Gastrocnemius medialis (tissue), 4 donors: ENCODE measurements at regions not wholly inside any gene's neighbourhood (a gene's known extent, or its start where the extent isn't known, plus 50 kb on each side); places are given as distances from the start of the nearest gene placed in this dataset.

Experiments
- ATAC-seq, 2 donors: fragments of 150-250 bp; one replicate each; pipeline ENCODE4 v1.9.1; 2016
- DNase-seq, 2 donors: peaks; one replicate each; pipeline ENCODE4 v3.0.0-alpha.2; 2019
- H3K27ac ChIP-seq, 4 donors: fragments of 200-600 bp; sonication (generic); 1 replicate in 1 of 4; 2 replicates in 3 of 4; pipeline ENCODE4 v1.5.1; 2016 to 2018; ENCODE audit warnings: mild to moderate bottlenecking in 2 of 4, moderate library complexity in 1 of 4
- H3K27me3 ChIP-seq, 3 donors: fragments of 200-600 bp; sonication (generic) in 2 of 3; 1 replicate in 1 of 3; 2 replicates in 2 of 3; pipeline versions ENCODE4 v1.5.1 to v1.6.0; 2016 to 2019; ENCODE audit warnings: mild to moderate bottlenecking in 1 of 3, moderate library complexity in 1 of 3
- H3K36me3 ChIP-seq, 2 donors: fragments of 200-600 bp; sonication (generic) in 1 of 2; one replicate each; pipeline ENCODE4 v1.5.1; 2017 to 2018
- H3K4me1 ChIP-seq, 2 donors: fragments of 200-600 bp; sonication (generic) in 1 of 2; one replicate each; pipeline ENCODE4 v1.5.1; 2016 to 2017; ENCODE audit warnings: mild to moderate bottlenecking in 2 of 2
- H3K4me3 ChIP-seq, 4 donors: fragments of 200-600 bp; sonication (generic) in 3 of 4; 1 replicate in 1 of 4; 2 replicates in 3 of 4; pipeline ENCODE4 v1.5.1; 2016 to 2019; ENCODE audit warnings: mild to moderate bottlenecking in 2 of 4
- H3K9me3 ChIP-seq, 3 donors: fragments of 200-600 bp; sonication (generic) in 2 of 3; 1 replicate in 1 of 3; 2 replicates in 2 of 3; pipeline ENCODE4 v1.5.1; 2016 to 2019
- POLR2A ChIP-seq, 2 donors: fragments of 450-650 bp; IDR thresholded peaks; one replicate each; pipeline ENCODE4 v1.6.1; 2017; ENCODE audit warnings: antibody characterized with exemption in 2 of 2, mild to moderate bottlenecking in 2 of 2, moderate library complexity in 2 of 2
- in situ Hi-C, 4 donors: fragments of 200-750 bp; cut with MboI; loops; one replicate each; pipeline versions ENCODE4 v1.15.0 to v1.8.0; 2017; ENCODE audit warnings: low sequenced_read_pairs in 4 of 4
- intact Hi-C: fragments of 100-400 bp; cut with DNase I; formaldehyde crosslinking; loops from one replicate; pipeline ENCODE4 v1.15.1; 2023; ENCODE audit warnings: low total_unique reads
- TF ChIP-seq, protein P1 (sequence below), 5 experiments: fragments of 450-650 bp in 3 of 5; fragments of 200-600 bp in 2 of 5; sonication (generic) in 2 of 5; IDR thresholded peaks in 4 of 5; conservative IDR thresholded peaks in 1 of 5; 1 replicate in 4 of 5; 2 replicates in 1 of 5; pipeline ENCODE4 v1.5.1; 2016 to 2019; ENCODE audit warnings: antibody characterized with exemption in 5 of 5, mild to moderate bottlenecking in 3 of 5, moderate library complexity in 3 of 5

GRCh38 chr2:82314836-82315472 lies 2010.4 kb upstream of the LRRTM1 start:
- no peaks in the 10 kb centered on the region for H3K9me3 ChIP-seq
- intact Hi-C loops, result no loop called here
- H3K4me3 ChIP-seq, result no peak overlapping the region
- ATAC-seq, result no peak
- in situ Hi-C loops, result no loop called here
- H3K27ac ChIP-seq, result no peak overlapping the region
- no peaks in the 10 kb centered on the region for H3K36me3 ChIP-seq
- no peaks in the 10 kb centered on the region for H3K4me1 ChIP-seq
- no peaks in the 10 kb centered on the region for H3K27me3 ChIP-seq
- TF ChIP-seq, protein P1, sequence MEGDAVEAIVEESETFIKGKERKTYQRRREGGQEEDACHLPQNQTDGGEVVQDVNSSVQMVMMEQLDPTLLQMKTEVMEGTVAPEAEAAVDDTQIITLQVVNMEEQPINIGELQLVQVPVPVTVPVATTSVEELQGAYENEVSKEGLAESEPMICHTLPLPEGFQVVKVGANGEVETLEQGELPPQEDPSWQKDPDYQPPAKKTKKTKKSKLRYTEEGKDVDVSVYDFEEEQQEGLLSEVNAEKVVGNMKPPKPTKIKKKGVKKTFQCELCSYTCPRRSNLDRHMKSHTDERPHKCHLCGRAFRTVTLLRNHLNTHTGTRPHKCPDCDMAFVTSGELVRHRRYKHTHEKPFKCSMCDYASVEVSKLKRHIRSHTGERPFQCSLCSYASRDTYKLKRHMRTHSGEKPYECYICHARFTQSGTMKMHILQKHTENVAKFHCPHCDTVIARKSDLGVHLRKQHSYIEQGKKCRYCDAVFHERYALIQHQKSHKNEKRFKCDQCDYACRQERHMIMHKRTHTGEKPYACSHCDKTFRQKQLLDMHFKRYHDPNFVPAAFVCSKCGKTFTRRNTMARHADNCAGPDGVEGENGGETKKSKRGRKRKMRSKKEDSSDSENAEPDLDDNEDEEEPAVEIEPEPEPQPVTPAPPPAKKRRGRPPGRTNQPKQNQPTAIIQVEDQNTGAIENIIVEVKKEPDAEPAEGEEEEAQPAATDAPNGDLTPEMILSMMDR (IDR thresholded peaks at IDR 0.05 in 4 of 5, conservative IDR thresholded peaks at IDR 0.05 in 1 of 5), result no peak
- TF ChIP-seq POLR2A (IDR thresholded peaks at IDR 0.05), result no peak
- no peak for DNase-seq

DNA sequence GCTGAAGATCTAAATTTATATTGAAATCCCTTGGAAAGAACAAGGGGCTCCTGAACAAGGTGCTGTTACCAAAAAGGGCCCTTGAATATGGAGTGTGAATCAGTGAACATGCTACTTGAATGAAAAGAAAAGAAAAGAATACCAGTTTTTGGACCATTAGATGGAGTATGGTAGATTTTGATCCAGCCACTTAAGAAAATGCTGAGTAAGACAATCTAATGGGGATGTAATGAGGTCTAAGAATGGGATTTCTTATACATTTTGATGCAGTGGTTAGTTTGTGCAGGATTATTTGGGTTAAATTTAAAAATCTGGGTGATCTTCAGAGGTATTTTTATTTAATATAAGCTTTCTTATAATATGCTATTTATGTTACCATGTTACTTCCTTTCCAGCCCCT lies 2003.0 kb upstream of the LRRTM1 start:
- TF ChIP-seq, protein P1 (IDR thresholded peaks at IDR 0.05 in 4 of 5, conservative IDR thresholded peaks at IDR 0.05 in 1 of 5), result no peak
- no peak for TF ChIP-seq POLR2A (IDR thresholded peaks at IDR 0.05)

GRCh38 chr2:82301506-82301905 lies 1997.0 kb upstream of the LRRTM1 start:
- in situ Hi-C loops (no loop called here), intact Hi-C loops (no loop called here)
- no peaks in the 10 kb centered on the region for H3K36me3 ChIP-seq
- no peaks in the 10 kb centered on the region for H3K9me3 ChIP-seq
- no peak overlapping the region for H3K27ac ChIP-seq
- no peaks in the 10 kb centered on the region for H3K4me1 ChIP-seq
- H3K4me3 ChIP-seq, result no peak overlapping the region
- no peaks in the 10 kb centered on the region for H3K27me3 ChIP-seq
- TF ChIP-seq POLR2A (IDR thresholded peaks at IDR 0.05), result no peak
- TF ChIP-seq, protein P1 (IDR thresholded peaks at IDR 0.05 in 4 of 5, conservative IDR thresholded peaks at IDR 0.05 in 1 of 5), result no peak
- ATAC-seq (no peak), DNase-seq (no peak)

More for the DNA sequence above, 2003.0 kb upstream of the LRRTM1 start:
- DNase-seq, result no peak
- H3K36me3 ChIP-seq, result no peaks in the 10 kb centered on the region
- no peak overlapping the region for H3K27ac ChIP-seq
- ATAC-seq, result no peak
- H3K27me3 ChIP-seq, result no peaks in the 10 kb centered on the region
- intact Hi-C loops (no loop called here), in situ Hi-C loops (no loop called here)
- no peaks in the 10 kb centered on the region for H3K4me1 ChIP-seq
- no peaks in the 10 kb centered on the region for H3K9me3 ChIP-seq
- H3K4me3 ChIP-seq, result no peak overlapping the region

DNA sequence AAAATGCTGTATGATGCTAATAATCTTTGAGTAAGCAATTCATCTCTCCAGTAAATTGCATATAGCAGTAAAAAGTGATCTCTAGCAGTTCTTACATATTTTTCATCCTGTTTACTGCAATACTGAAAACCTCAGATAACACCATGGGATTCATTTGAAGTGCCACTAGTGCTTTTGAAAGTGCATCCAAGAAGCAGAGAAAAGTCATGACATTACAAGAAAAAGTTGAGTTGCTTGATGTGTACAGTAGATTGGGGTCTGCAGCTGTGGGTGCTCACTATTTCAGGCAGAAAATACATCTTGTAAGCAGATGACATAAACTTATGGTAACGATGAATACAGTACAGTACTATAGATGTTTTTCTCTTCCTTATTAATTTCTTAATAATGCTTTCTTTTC lies 1984.9 kb upstream of the LRRTM1 start:
- Histone ChIP-seq H3K36me3 (no peaks in the 10 kb centered on the region), H3K9me3 (no peaks in the 10 kb centered on the region), H3K27ac (no peak overlapping the region), H3K4me3 (no peak overlapping the region), H3K4me1 (no peaks in the 10 kb centered on the region), H3K27me3 (no peaks in the 10 kb centered on the region)
- in situ Hi-C loops (no loop called here), intact Hi-C loops (no loop called here)
- DNase-seq (no peak), ATAC-seq (no peak)
- TF ChIP-seq, protein P1 (IDR thresholded peaks at IDR 0.05 in 4 of 5, conservative IDR thresholded peaks at IDR 0.05 in 1 of 5), result no peak
- TF ChIP-seq POLR2A (IDR thresholded peaks at IDR 0.05), result no peak

- TF ChIP-seq, protein P1 (IDR thresholded peaks at IDR 0.05 in 4 of 5, conservative IDR thresholded peaks at IDR 0.05 in 1 of 5), result no peak
- Histone ChIP-seq H3K4me3 (no peak overlapping the region), H3K27me3 (no peaks in the 10 kb centered on the region), H3K4me1 (no peaks in the 10 kb centered on the region), H3K27ac (no peak overlapping the region), H3K9me3 (no peaks in the 10 kb centered on the region), H3K36me3 (no peaks in the 10 kb centered on the region)
- ATAC-seq (no peak), DNase-seq (no peak)
- intact Hi-C loops (no loop called here), in situ Hi-C loops (no loop called here)
Measured at GRCh38 chr2:82283075-82283474, 1978.5 kb upstream of the LRRTM1 start.
